ENCODE measurements at regions not wholly inside any gene's neighbourhood (a gene's known extent, or its start where the extent isn't known, plus 50 kb on each side); places are given as distances from the start of the nearest gene placed in this dataset.

- no peak overlapping the region for H3K4me3 ChIP-seq (ENCODE audit: low read length in 2 of 2)
- no peak overlapping the region for H3K27ac ChIP-seq (ENCODE audit: low read depth in 1 of 2, low read length in 2 of 2)
- 68 to 97% methylated on average over 2 of the region's 2 CpGs for WGBS, 2 donors
- intact Hi-C loops (cut with DNase I): no loop called here
- no peaks in the 10 kb centered on the region for H3K27me3 ChIP-seq (ENCODE audit: control insufficient read depth in 1 of 2, insufficient read depth in 2 of 2, low read length in 1 of 2)
- ATAC-seq (ENCODE audit: low FRiP score) (no peak), DNase-seq (no peak)
- no peaks in the 10 kb centered on the region for H3K36me3 ChIP-seq (ENCODE audit: control insufficient read depth in 1 of 2, insufficient read depth in 2 of 2, low read length in 1 of 2)
- peaks cover 5% of the 10 kb centered on the region for H3K9me3 ChIP-seq (ENCODE audit: control insufficient read depth, low read length)
- H3K4me1 ChIP-seq (ENCODE audit: control insufficient read depth in 1 of 2, insufficient read depth in 2 of 2, low read length in 2 of 2): no peaks in the 10 kb centered on the region
Observed at GRCh38 chr13:37257706-37258105, 152.2 kb upstream of the CSNK1A1L start.

DNA sequence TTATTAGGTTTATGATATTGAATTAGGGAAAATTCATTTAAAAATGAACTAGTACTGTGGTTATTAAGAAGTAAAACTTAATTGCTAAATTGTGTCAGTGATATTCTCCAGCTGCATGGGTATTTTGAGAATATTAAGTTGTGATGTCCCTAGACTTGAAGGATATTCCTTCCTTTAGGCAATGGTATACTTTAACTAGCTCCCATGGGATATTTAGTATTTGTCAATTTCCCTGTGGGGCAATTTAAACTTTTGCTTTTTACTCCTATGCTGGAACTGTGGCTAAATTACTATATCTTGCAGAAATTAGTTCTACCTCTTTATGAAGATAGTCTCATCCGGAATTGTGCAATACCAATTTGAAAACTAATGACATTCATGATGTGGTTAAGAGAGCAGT, 151.6 kb upstream of the CSNK1A1L start:
- intact Hi-C loops (cut with DNase I): no loop called here
- Histone ChIP-seq H3K4me3 (ENCODE audit: low read length in 2 of 2) (no peak overlapping the region), H3K9me3 (ENCODE audit: control insufficient read depth, low read length) (no peaks in the 10 kb centered on the region), H3K4me1 (ENCODE audit: control insufficient read depth in 1 of 2, insufficient read depth in 2 of 2, low read length in 2 of 2) (no peaks in the 10 kb centered on the region), H3K27ac (ENCODE audit: low read depth in 1 of 2, low read length in 2 of 2) (no peak overlapping the region), H3K36me3 (ENCODE audit: control insufficient read depth in 1 of 2, insufficient read depth in 2 of 2, low read length in 1 of 2) (no peaks in the 10 kb centered on the region), H3K27me3 (ENCODE audit: control insufficient read depth in 1 of 2, insufficient read depth in 2 of 2, low read length in 1 of 2) (no peaks in the 10 kb centered on the region)
- no peak for ATAC-seq (ENCODE audit: low FRiP score)
- WGBS, 2 donors: 93 to 98% methylated on average over 1 of the region's 1 CpG
- no peak for DNase-seq

- ATAC-seq (ENCODE audit: low FRiP score): no peak
- intact Hi-C loops (cut with DNase I): no loop called here
- no peak overlapping the region for H3K27ac ChIP-seq (ENCODE audit: low read depth in 1 of 2, low read length in 2 of 2)
- no peaks in the 10 kb centered on the region for H3K36me3 ChIP-seq (ENCODE audit: control insufficient read depth in 1 of 2, insufficient read depth in 2 of 2, low read length in 1 of 2)
- no peaks in the 10 kb centered on the region for H3K4me1 ChIP-seq (ENCODE audit: control insufficient read depth in 1 of 2, insufficient read depth in 2 of 2, low read length in 2 of 2)
- H3K9me3 ChIP-seq (ENCODE audit: control insufficient read depth, low read length): no peaks in the 10 kb centered on the region
- WGBS, 2 donors: 89 to 93% methylated on average over 4 of the region's 4 CpGs
- H3K27me3 ChIP-seq (ENCODE audit: control insufficient read depth in 1 of 2, insufficient read depth in 2 of 2, low read length in 1 of 2): no peaks in the 10 kb centered on the region
- DNase-seq: no peak
- no peak overlapping the region for H3K4me3 ChIP-seq (ENCODE audit: low read length in 2 of 2)
Observed at GRCh38 chr13:37241786-37242185, 136.3 kb upstream of the CSNK1A1L start.

- intact Hi-C loops (cut with DNase I): loop anchor here in 1 of 2 donors (10.0 kb wide), 1 partner anchor 374 kb away; no protein-coding TSS in a partner anchor
- no peaks in the 10 kb centered on the region for H3K4me1 ChIP-seq (ENCODE audit: control insufficient read depth in 1 of 2, insufficient read depth in 2 of 2, low read length in 2 of 2)
- DNase-seq (no peak), ATAC-seq (ENCODE audit: low FRiP score) (no peak)
- H3K27me3 ChIP-seq (ENCODE audit: control insufficient read depth in 1 of 2, insufficient read depth in 2 of 2, low read length in 1 of 2): no peaks in the 10 kb centered on the region
- H3K36me3 ChIP-seq (ENCODE audit: control insufficient read depth in 1 of 2, insufficient read depth in 2 of 2, low read length in 1 of 2): no peaks in the 10 kb centered on the region
- no peaks in the 10 kb centered on the region for H3K9me3 ChIP-seq (ENCODE audit: control insufficient read depth, low read length)
- no peak overlapping the region for H3K4me3 ChIP-seq (ENCODE audit: low read length in 2 of 2)
- no peak overlapping the region for H3K27ac ChIP-seq (ENCODE audit: low read depth in 1 of 2, low read length in 2 of 2)
Observed at GRCh38 chr13:37230346-37230745, 124.9 kb upstream of the CSNK1A1L start.

DNA sequence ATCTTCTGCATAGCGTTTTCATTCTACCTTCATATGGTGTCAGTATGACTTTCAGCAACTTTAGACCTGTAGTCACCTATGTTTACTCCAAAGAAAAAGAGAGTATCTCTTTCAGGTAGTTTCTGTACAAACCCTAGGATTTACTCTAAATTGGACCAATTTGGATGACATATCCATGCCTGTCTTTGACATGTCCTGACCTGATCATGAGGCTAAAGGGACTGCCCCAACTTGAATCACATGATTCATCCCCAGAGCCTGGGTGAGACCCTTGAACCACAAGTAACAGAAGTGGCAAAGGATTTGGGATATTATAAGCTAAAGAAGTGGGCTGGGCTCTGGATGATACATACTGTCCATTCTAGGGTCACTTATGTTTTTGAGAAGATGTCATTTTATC, 124.5 kb upstream of the CSNK1A1L start:
- H3K27ac ChIP-seq (ENCODE audit: low read depth in 1 of 2, low read length in 2 of 2): no peak overlapping the region
- 0 to 1% methylated on average over 1 of the region's 1 CpG for WGBS, 2 donors
- intact Hi-C loops (cut with DNase I): loop anchor here in 1 of 2 donors (10.0 kb wide), 1 partner anchor 375 kb away; no protein-coding TSS in a partner anchor
- no peak for ATAC-seq (ENCODE audit: low FRiP score)
- H3K9me3 ChIP-seq (ENCODE audit: control insufficient read depth, low read length): no peaks in the 10 kb centered on the region
- no peak overlapping the region for H3K4me3 ChIP-seq (ENCODE audit: low read length in 2 of 2)
- DNase-seq: no peak
- no peaks in the 10 kb centered on the region for H3K4me1 ChIP-seq (ENCODE audit: control insufficient read depth in 1 of 2, insufficient read depth in 2 of 2, low read length in 2 of 2)
- no peaks in the 10 kb centered on the region for H3K27me3 ChIP-seq (ENCODE audit: control insufficient read depth in 1 of 2, insufficient read depth in 2 of 2, low read length in 1 of 2)
- H3K36me3 ChIP-seq (ENCODE audit: control insufficient read depth in 1 of 2, insufficient read depth in 2 of 2, low read length in 1 of 2): no peaks in the 10 kb centered on the region

GRCh38 chr13:37226971-37227370, 121.5 kb upstream of the CSNK1A1L start:
- ATAC-seq (ENCODE audit: low FRiP score) (no peak), DNase-seq (no peak)
- Histone ChIP-seq H3K27ac (ENCODE audit: low read depth in 1 of 2, low read length in 2 of 2) (no peak overlapping the region), H3K27me3 (ENCODE audit: control insufficient read depth in 1 of 2, insufficient read depth in 2 of 2, low read length in 1 of 2) (no peaks in the 10 kb centered on the region), H3K9me3 (ENCODE audit: control insufficient read depth, low read length) (no peaks in the 10 kb centered on the region), H3K4me1 (ENCODE audit: control insufficient read depth in 1 of 2, insufficient read depth in 2 of 2, low read length in 2 of 2) (no peaks in the 10 kb centered on the region), H3K4me3 (ENCODE audit: low read length in 2 of 2) (no peak overlapping the region), H3K36me3 (ENCODE audit: control insufficient read depth in 1 of 2, insufficient read depth in 2 of 2, low read length in 1 of 2) (no peaks in the 10 kb centered on the region)
- intact Hi-C loops (cut with DNase I): no loop called here
- 95 to 97% methylated on average over 4 of the region's 4 CpGs for WGBS, 2 donors

DNA sequence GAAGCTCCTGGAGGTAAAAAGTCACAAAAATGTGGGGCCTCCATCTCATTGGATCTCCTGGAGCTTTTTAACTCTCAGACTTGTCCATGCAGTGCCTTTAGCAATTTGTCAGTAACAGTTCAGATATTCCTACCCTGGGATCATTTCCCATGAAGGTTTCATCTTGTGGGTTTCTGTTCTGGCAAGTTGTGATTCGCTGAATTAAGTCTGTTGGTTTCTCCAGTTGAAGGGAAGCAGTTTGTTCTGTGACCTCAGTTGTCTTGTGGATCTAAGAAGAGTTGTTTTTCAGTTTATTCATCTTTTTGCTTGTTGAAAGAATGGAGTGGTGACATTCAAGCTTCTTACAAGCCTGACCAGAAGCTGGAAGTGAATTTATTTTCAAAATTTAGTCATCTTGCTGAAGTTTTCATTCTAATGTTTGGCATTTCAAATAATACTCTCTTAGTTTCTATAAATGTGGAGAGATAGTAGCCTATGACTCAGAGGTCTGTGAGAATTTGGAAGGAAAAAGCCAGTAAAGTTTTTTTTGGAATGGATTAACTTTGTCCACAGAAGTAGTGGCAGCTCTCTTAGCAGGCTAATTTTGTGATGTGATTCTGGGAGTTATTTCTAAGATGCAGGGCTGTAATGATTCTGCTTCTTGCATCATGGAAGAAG, 120.1 kb upstream of the CSNK1A1L start:
- Histone ChIP-seq H3K27me3 (ENCODE audit: control insufficient read depth in 1 of 2, insufficient read depth in 2 of 2, low read length in 1 of 2) (no peaks in the 10 kb centered on the region), H3K9me3 (ENCODE audit: control insufficient read depth, low read length) (no peaks in the 10 kb centered on the region), H3K36me3 (ENCODE audit: control insufficient read depth in 1 of 2, insufficient read depth in 2 of 2, low read length in 1 of 2) (no peaks in the 10 kb centered on the region), H3K27ac (ENCODE audit: low read depth in 1 of 2, low read length in 2 of 2) (peak overlapping the region; percentile 25 to 30), H3K4me1 (ENCODE audit: control insufficient read depth in 1 of 2, insufficient read depth in 2 of 2, low read length in 2 of 2) (no peaks in the 10 kb centered on the region), H3K4me3 (ENCODE audit: low read length in 2 of 2) (no peak overlapping the region)
- intact Hi-C loops (cut with DNase I): no loop called here
- DNase-seq (no peak), ATAC-seq (ENCODE audit: low FRiP score) (peak; percentile 81)
- WGBS, 2 donors: 8 to 17% methylated on average over 1 of the region's 1 CpG

- ATAC-seq (ENCODE audit: low FRiP score): no peak
- intact Hi-C loops (cut with DNase I): no loop called here
- Histone ChIP-seq H3K4me3 (ENCODE audit: low read length in 2 of 2) (no peak overlapping the region), H3K4me1 (ENCODE audit: control insufficient read depth in 1 of 2, insufficient read depth in 2 of 2, low read length in 2 of 2) (no peaks in the 10 kb centered on the region), H3K36me3 (ENCODE audit: control insufficient read depth in 1 of 2, insufficient read depth in 2 of 2, low read length in 1 of 2) (no peaks in the 10 kb centered on the region), H3K27ac (ENCODE audit: low read depth in 1 of 2, low read length in 2 of 2) (no peak overlapping the region), H3K9me3 (ENCODE audit: control insufficient read depth, low read length) (no peaks in the 10 kb centered on the region), H3K27me3 (ENCODE audit: control insufficient read depth in 1 of 2, insufficient read depth in 2 of 2, low read length in 1 of 2) (no peaks in the 10 kb centered on the region)
- no peak for DNase-seq
- 90 to 94% methylated on average over 1 of the region's 1 CpG for WGBS, 2 donors
Observed at GRCh38 chr13:37216331-37216730, 110.9 kb upstream of the CSNK1A1L start.

GRCh38 chr13:37212826-37213225, 107.4 kb upstream of the CSNK1A1L start:
- no peaks in the 10 kb centered on the region for H3K9me3 ChIP-seq (ENCODE audit: control insufficient read depth, low read length)
- H3K4me1 ChIP-seq (ENCODE audit: control insufficient read depth in 1 of 2, insufficient read depth in 2 of 2, low read length in 2 of 2): peaks cover 0 to 2% of the 10 kb centered on the region in 2 donors
- no peaks in the 10 kb centered on the region for H3K36me3 ChIP-seq (ENCODE audit: control insufficient read depth in 1 of 2, insufficient read depth in 2 of 2, low read length in 1 of 2)
- no peak overlapping the region for H3K4me3 ChIP-seq (ENCODE audit: low read length in 2 of 2)
- ATAC-seq (ENCODE audit: low FRiP score) (no peak), DNase-seq (no peak)
- H3K27me3 ChIP-seq (ENCODE audit: control insufficient read depth in 1 of 2, insufficient read depth in 2 of 2, low read length in 1 of 2): no peaks in the 10 kb centered on the region
- intact Hi-C loops (cut with DNase I): no loop called here
- WGBS, 2 donors: 20 to 27% methylated on average over 2 of the region's 2 CpGs
- no peak overlapping the region for H3K27ac ChIP-seq (ENCODE audit: low read depth in 1 of 2, low read length in 2 of 2)

Measured in aorta (tissue), 5 donors.